ENCODE measurements at regions not wholly inside any gene's neighbourhood (a gene's known extent, or its start where the extent isn't known, plus 50 kb on each side); places are given as distances from the start of the nearest gene placed in this dataset.

GRCh38 chr11:26043665-26044064 is 288.3 kb upstream of the ANO3 start:
- no peak overlapping the region for H3K4me2 ChIP-seq (ENCODE audit: insufficient read depth, low read length)
- no peak for ATAC-seq (ENCODE audit: insufficient read depth, low read depth)
- no peaks in the 10 kb centered on the region for H3K9me3 ChIP-seq (ENCODE audit: insufficient read depth, low read length, severe bottlenecking)

GRCh38 chr11:26044389-26044788 is 287.5 kb upstream of the ANO3 start:
- H3K9me3 ChIP-seq (ENCODE audit: insufficient read depth, low read length, severe bottlenecking), result no peaks in the 10 kb centered on the region
- DNase-seq (no peak), ATAC-seq (ENCODE audit: insufficient read depth, low read depth) (no peak)
- no peak overlapping the region for H3K27ac ChIP-seq (ENCODE audit: low read length)
- H3K4me3 ChIP-seq (ENCODE audit: low read depth in 1 of 2, low read length in 2 of 2), result no peak overlapping the region
- no peaks in the 10 kb centered on the region for H3K27me3 ChIP-seq (ENCODE audit: insufficient read depth, low read length, poor library complexity)
- TF ChIP-seq EZH2 (IDR thresholded peaks at IDR 0.05; ENCODE audit: borderline replicate concordance, low read depth, low read length, severe bottlenecking) (no peak), CTCF (IDR thresholded peaks at IDR 0.05; ENCODE audit: borderline replicate concordance, extremely low read depth, low read length, poor library complexity, severe bottlenecking) (no peak)
- no peaks in the 10 kb centered on the region for H3K4me1 ChIP-seq (ENCODE audit: insufficient read depth, low read length)
- H3K9ac ChIP-seq (ENCODE audit: low read depth, low read length), result no peak overlapping the region
- no peaks in the 10 kb centered on the region for H3K36me3 ChIP-seq (ENCODE audit: insufficient read depth, low read length)
- no peaks in the 10 kb centered on the region for H3K79me2 ChIP-seq (ENCODE audit: insufficient read depth, low read length)
- no peak overlapping the region for H2AFZ ChIP-seq (ENCODE audit: low read depth, low read length)
- no peak overlapping the region for H3K4me2 ChIP-seq (ENCODE audit: insufficient read depth, low read length)
- H4K20me1 ChIP-seq (ENCODE audit: insufficient read depth, low read length), result no peaks in the 10 kb centered on the region

More at GRCh38 chr11:26043665-26044064, 288.3 kb upstream of the ANO3 start:
- no peaks in the 10 kb centered on the region for H3K36me3 ChIP-seq (ENCODE audit: insufficient read depth, low read length)
- no peaks in the 10 kb centered on the region for H3K27me3 ChIP-seq (ENCODE audit: insufficient read depth, low read length, poor library complexity)
- no peak overlapping the region for H3K27ac ChIP-seq (ENCODE audit: low read length)
- H4K20me1 ChIP-seq (ENCODE audit: insufficient read depth, low read length), result no peaks in the 10 kb centered on the region
- H3K4me1 ChIP-seq (ENCODE audit: insufficient read depth, low read length), result no peaks in the 10 kb centered on the region
- no peak overlapping the region for H3K9ac ChIP-seq (ENCODE audit: low read depth, low read length)
- no peak for DNase-seq
- H2AFZ ChIP-seq (ENCODE audit: low read depth, low read length), result no peak overlapping the region
- no peak overlapping the region for H3K4me3 ChIP-seq (ENCODE audit: low read depth in 1 of 2, low read length in 2 of 2)
- no peaks in the 10 kb centered on the region for H3K79me2 ChIP-seq (ENCODE audit: insufficient read depth, low read length)
- no peak for TF ChIP-seq EZH2 (IDR thresholded peaks at IDR 0.05; ENCODE audit: borderline replicate concordance, low read depth, low read length, severe bottlenecking)
- no peak for TF ChIP-seq CTCF (IDR thresholded peaks at IDR 0.05; ENCODE audit: borderline replicate concordance, extremely low read depth, low read length, poor library complexity, severe bottlenecking)

- Histone ChIP-seq H3K4me3 (ENCODE audit: low read depth in 1 of 2, low read length in 2 of 2) (no peak overlapping the region), H4K20me1 (ENCODE audit: insufficient read depth, low read length) (no peaks in the 10 kb centered on the region), H3K27me3 (ENCODE audit: insufficient read depth, low read length, poor library complexity) (no peaks in the 10 kb centered on the region), H3K4me1 (ENCODE audit: insufficient read depth, low read length) (no peaks in the 10 kb centered on the region), H3K27ac (ENCODE audit: low read length) (no peak overlapping the region), H3K79me2 (ENCODE audit: insufficient read depth, low read length) (no peaks in the 10 kb centered on the region), H2AFZ (ENCODE audit: low read depth, low read length) (no peak overlapping the region), H3K9ac (ENCODE audit: low read depth, low read length) (no peak overlapping the region), H3K36me3 (ENCODE audit: insufficient read depth, low read length) (no peaks in the 10 kb centered on the region), H3K4me2 (ENCODE audit: insufficient read depth, low read length) (no peak overlapping the region), H3K9me3 (ENCODE audit: insufficient read depth, low read length, severe bottlenecking) (no peaks in the 10 kb centered on the region)
- DNase-seq, result no peak
- no peak for TF ChIP-seq EZH2 (IDR thresholded peaks at IDR 0.05; ENCODE audit: borderline replicate concordance, low read depth, low read length, severe bottlenecking)
- no peak for TF ChIP-seq CTCF (IDR thresholded peaks at IDR 0.05; ENCODE audit: borderline replicate concordance, extremely low read depth, low read length, poor library complexity, severe bottlenecking)
- no peak for ATAC-seq (ENCODE audit: insufficient read depth, low read depth)
These were observed 286.8 kb upstream of the ANO3 start for GRCh38 chr11:26045082-26045481.

GRCh38 chr11:26048271-26048670 is 283.7 kb upstream of the ANO3 start:
- H3K27me3 ChIP-seq (ENCODE audit: insufficient read depth, low read length, poor library complexity), result no peaks in the 10 kb centered on the region
- no peaks in the 10 kb centered on the region for H3K4me1 ChIP-seq (ENCODE audit: insufficient read depth, low read length)
- no peak for TF ChIP-seq CTCF (IDR thresholded peaks at IDR 0.05; ENCODE audit: borderline replicate concordance, extremely low read depth, low read length, poor library complexity, severe bottlenecking)
- TF ChIP-seq EZH2 (IDR thresholded peaks at IDR 0.05; ENCODE audit: borderline replicate concordance, low read depth, low read length, severe bottlenecking), result no peak
- H3K27ac ChIP-seq (ENCODE audit: low read length), result no peak overlapping the region
- no peak overlapping the region for H2AFZ ChIP-seq (ENCODE audit: low read depth, low read length)
- no peaks in the 10 kb centered on the region for H3K79me2 ChIP-seq (ENCODE audit: insufficient read depth, low read length)
- H4K20me1 ChIP-seq (ENCODE audit: insufficient read depth, low read length), result no peaks in the 10 kb centered on the region
- no peak overlapping the region for H3K9ac ChIP-seq (ENCODE audit: low read depth, low read length)
- H3K4me2 ChIP-seq (ENCODE audit: insufficient read depth, low read length), result no peak overlapping the region
- ATAC-seq (ENCODE audit: insufficient read depth, low read depth) (no peak), DNase-seq (no peak)
- no peak overlapping the region for H3K4me3 ChIP-seq (ENCODE audit: low read depth in 1 of 2, low read length in 2 of 2)
- H3K9me3 ChIP-seq (ENCODE audit: insufficient read depth, low read length, severe bottlenecking), result no peaks in the 10 kb centered on the region
- H3K36me3 ChIP-seq (ENCODE audit: insufficient read depth, low read length), result no peaks in the 10 kb centered on the region

All from DND-41 (cell line).